ENCODE measurements at regions not wholly inside any gene's neighbourhood (a gene's known extent, or its start where the extent isn't known, plus 50 kb on each side); places are given as distances from the start of the nearest gene placed in this dataset.
A peak's percentile ranks its signal among the peaks of the same experiment; 100 is the strongest.

DNA sequence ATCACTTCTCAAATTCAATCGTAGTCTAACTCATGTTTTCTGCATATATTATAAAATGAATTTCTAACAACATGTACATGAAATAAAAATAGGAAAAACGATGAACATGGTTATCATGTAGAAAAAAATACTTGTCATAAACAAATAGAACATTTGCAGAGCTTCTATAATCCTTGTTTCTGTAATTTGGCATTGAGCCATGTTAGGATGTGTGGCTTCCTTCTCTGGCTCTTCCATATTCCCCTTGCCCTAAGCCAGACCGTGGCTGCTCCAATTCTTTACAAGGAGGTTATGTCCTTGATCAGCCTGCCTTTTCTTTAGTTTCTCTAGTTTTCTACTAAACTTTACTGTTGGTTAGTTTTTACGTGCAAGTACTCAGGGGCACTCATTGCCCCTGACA is 155.3 kb downstream of the COL6A3 start:
- DNase-seq (ENCODE audit: low spot score) = no peak
- in situ Hi-C loops (cut with HindIII; ENCODE audit: low sequenced_read_pairs) = no loop called here

DNA sequence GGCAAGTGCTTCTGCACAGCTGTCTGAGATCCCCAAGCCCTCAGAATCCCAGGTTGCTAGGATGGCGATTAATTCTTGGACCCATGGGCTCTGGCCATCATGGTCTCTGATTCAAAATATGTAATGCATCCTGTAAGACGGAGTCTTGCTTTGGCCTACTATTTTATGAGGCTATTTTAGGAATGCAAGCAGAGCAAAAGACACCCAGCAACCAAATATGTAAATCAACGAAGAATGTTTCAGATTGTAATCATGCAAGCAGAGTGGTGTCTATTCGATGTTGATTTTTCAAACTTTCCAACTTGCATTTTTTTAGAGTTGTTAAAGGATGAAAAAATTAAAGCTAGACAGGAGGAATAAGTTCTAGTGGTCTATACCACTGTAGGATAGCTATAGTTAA is 154.8 kb downstream of the COL6A3 start:
- in situ Hi-C loops (cut with HindIII; ENCODE audit: low sequenced_read_pairs) = no loop called here
- DNase-seq (ENCODE audit: low spot score) = no peak

DNA sequence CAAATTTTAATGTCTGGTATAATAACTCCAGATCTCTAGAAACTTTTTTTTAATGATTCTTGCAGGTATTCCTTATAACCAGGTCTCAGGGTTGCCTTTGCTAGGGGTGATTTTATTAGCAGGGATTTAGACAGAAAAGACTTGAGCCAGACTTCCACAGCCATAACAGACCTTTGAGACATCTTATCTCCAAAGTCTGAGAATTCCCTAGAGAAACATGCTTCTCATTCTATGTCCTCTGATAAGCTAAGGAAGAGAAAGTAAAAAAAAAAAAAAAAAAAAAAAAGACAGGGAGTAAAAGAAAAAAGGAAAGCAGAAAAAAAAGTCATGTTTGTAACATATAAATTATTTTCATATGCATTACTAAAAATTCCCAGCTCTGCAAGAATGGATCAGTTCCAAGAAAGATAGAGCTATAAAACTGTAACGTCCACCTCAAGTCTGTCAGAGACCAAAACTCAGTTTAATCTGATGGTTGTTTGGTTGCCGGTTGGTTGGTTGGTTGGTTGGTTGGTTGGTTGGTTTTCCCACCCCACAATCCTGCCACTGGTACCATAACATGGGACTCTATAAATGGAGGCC is 153.8 kb downstream of the COL6A3 start:
- DNase-seq (ENCODE audit: low spot score) = no peak
- in situ Hi-C loops (cut with HindIII; ENCODE audit: low sequenced_read_pairs) = no loop called here

DNA sequence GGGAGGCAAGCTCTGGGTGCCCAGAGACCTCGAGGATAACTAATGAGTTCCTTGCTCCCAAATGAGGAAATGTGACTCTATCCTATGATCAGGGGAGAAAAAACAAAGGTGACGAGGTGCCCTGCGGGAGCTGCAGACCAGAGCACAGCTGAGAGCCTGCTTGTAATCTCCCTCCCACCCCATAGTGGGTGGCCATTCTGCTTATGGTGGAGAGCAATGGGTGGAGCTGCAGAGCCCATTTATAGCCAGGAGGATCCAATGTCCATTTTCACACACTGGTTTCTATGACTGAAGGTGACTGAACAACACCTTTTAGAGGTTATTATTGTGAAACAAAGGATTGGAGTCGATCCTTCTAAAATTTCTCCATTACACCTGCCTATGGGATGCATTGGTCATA is 153.3 kb downstream of the COL6A3 start:
- in situ Hi-C loops (cut with HindIII; ENCODE audit: low sequenced_read_pairs) = no loop called here
- DNase-seq (ENCODE audit: low spot score) = no peak

DNA sequence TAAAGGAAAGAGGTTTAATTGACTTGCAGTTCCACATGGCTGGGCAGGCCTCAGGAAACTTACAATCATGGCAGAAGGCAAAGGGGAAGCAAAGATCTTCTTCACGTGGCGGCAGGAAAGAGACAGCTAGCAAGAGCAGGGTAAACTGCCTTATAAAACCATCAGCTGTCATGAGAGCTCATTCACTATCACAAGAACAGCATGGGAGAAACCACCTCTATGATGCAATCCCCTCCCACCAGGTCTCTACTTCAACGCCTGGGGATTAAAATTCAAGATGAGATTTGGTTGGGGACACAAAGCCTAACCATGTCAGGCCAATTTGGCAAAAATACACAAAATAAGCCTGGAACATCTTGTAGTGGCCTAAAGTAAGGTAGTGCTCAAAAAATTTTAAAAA is 152.6 kb downstream of the COL6A3 start:
- in situ Hi-C loops (cut with HindIII; ENCODE audit: low sequenced_read_pairs) = no loop called here
- no peak for DNase-seq (ENCODE audit: low spot score)

DNA sequence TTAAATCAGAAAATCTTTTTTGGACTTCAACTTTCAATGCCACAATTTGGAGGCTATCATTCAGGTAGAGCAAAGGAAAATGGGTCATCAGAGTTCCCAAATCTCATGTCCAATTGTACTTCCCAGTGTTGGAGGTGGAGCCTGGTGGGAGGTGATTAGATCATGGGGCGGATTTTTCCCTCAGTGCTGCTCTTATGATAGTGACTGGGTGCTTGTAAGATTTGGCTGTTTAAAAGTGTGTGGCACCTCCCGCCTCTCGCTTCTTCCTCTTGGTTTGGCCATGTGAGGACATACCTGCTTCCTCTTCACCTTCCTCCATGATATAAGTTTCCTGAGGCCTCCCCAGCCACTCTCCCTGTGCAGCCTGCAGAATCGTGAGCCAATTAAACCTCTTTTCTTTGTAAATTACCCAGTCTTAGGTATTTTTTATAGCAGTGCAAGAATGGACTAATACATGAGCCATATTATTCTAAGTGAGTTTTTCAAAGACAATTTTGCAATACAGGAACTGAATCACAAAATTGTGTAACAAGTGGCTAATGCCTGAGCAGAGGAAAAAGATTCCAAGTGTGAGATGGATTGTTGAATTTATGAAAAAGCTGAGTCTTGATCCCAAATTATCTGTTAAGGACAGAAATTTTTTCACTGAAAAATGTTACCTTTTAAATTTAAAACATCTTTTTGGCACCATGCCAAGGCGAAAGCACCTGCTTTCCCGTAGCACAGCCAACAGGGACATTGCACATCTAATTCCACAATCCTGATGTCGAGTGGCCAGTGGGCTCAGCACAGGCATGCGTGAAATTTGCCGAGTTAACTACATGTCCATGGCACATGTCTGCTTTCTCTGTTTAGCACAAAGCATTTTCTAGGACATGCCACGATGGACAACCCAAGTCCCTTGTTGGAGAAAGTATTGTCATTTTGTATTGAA is 150.9 kb downstream of the COL6A3 start:
- no peak for DNase-seq (ENCODE audit: low spot score)
- in situ Hi-C loops (cut with HindIII; ENCODE audit: low sequenced_read_pairs) = no loop called here

DNA sequence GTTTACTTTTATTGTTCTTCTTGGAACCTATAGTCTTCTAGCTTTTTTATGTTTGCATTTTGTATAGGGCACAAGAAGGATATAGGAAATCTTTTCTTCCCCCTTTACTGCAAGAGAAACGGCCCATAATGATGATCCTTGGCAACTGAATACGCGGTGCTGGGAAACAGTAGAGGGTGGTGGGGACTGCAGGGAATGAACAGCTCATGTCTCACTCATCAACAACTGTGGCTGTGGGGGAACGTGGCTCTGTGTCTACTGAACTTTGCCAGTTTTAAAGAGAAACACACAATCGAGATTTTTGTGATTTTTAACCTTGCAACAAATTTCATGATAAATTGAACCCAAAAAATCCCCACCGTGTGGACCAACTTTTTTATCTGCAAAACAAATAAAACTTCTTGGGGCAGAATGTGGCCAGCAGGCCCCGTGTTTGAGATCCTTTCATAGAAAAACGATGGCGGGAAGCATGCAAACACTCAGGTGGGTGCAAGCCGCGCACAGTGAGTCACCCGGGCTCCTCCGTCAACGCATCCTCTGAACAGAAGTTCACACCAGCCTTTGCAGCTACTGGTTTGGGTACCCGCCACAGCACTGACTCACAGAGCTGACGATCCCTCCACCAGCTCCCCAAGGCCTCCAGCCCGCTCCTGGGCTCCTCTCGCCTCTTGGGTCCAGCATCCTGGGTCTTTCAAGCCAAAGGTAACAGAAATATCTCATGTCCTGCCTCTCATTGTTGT is 149.3 kb downstream of the COL6A3 start:
- no peak for DNase-seq (ENCODE audit: low spot score)
- in situ Hi-C loops (cut with HindIII; ENCODE audit: low sequenced_read_pairs) = no loop called here

DNA sequence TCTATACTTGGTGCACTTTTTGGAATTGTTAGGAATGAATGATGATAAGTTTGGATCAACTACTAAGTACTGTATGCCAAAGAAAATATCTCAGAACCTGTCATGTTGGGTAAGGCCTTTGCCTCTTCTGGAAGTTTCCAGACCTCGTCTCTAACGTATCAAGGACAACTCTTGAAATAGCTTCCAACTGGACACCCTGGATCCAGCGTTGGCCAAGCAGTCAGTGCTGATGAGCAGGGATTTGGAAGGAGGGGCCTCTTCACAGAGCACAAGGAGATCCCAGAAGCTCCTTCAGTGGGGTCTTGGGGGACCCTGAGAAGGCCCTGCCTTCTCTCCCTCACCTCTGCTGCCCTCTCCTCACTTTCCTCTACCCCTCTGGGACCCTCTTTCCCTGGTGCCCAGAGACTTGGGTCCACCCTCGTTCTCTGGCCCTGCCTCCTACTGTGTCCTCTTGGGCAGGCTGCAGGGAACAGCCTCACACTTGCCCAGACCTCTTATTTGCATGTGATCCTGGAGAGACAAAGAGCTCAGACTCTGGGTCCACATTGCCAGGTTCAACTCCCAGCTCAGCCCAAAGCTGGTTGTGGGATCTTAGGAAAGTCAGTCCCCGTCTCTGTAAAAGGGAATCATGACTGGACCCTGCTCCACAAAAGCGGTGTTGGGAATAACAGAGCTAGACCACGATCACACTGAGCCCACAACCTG is 145.8 kb downstream of the COL6A3 start:
- DNase-seq (ENCODE audit: low spot score) = no peak
- in situ Hi-C loops (cut with HindIII; ENCODE audit: low sequenced_read_pairs) = no loop called here

DNA sequence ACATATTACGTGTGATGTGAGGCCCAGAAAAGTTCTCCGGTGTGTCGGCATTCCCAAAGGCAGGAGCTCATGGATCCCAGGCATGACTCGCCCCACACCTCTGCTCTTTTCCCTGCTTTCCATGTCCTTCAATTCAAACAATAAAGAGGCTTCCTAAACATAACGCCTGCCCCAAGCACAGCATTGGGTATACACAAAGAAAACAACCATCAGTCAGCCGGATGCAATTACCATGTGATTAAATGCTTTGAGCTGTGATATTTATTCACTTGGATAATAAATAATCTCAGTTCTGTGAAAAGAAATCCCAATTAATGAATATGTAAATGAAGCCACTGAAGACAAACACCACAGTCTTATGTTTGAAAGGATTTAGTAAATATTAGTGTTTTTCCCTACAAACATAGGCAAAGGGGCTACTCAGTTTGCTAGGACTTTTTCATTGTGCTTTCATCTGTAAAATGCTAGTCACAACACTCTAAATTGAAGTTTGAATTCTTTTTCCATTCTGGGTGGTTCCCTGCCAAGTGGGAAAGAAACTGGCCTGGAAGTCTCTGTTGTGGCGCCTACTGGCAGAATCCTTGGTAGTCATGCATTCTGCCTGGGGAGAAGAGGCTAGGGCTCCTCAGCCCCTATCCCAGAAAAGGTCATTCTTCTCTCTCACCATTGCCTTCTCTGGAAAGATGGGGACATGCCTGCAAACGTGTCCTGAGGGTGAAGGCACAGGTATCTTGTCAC is 144.7 kb downstream of the COL6A3 start:
- in situ Hi-C loops (cut with HindIII; ENCODE audit: low sequenced_read_pairs) = no loop called here
- peak; percentile 10 for DNase-seq (ENCODE audit: low spot score)

DNA sequence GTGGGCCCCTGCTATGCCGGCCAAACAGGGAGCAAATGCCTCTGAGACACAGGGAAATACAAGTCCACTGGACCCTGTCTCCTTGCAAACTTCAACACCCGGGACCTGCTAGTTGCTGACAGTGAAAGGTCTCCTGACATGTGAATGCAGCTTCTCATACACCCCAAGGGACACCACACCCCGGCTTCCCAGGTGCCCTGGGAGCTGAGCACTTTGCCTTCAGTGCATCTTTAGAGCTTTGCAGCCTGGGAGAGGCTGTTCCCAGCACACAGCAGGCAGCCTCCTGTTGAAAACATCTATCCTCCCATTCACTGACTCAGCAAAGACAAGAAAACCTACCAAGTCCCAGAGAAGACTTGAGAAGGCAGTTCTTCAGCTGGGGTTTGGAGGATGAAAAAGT is 143.4 kb downstream of the COL6A3 start:
- DNase-seq (ENCODE audit: low spot score) = no peak
- in situ Hi-C loops (cut with HindIII; ENCODE audit: low sequenced_read_pairs) = no loop called here

DNA sequence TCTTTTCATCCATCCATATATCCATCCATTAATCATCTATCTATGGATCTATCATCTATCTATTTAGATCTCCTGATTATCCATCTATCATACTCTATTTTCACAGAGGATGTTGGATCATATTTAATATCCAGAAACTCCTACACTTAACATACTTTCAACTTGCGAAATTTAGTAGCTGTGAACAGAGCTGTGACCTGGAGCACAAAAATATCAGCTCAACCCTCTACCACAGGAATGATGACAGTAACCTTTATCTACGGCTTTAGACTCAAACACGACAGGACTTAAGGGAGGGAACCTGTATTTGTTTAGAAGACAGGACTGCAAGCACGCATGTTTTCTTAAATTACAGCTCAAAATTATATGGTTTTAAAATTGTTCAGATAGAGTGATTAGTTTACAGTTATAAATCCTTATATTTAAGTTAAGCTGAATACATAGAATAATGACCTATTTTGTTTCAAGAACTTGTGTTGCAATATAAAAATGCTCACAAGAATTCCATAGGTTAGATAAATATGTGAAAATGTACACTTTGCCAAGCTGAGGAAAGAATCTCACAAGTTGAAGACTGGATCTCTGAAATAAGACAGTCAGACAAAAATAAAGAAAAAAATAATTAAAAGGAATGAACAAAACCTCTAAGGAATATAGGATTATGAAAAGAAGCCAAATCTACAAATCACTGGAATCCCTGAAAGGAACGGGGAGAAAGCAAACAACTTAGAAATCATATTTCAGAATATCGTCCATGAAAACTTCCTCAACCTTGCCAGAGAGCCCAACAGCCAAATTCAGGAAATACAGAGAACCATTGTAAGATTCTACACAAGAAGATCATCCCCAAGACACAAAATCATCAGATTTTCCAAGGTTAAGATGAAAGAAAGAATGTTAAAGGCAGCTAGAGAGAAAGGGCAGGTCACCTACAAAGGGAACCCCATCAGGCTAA is 142.0 kb downstream of the COL6A3 start:
- no peak for DNase-seq (ENCODE audit: low spot score)
- in situ Hi-C loops (cut with HindIII; ENCODE audit: low sequenced_read_pairs) = no loop called here
